Neuronal stem cell (in vitro differentiated cells): ENCODE measurements at regions not wholly inside any gene's neighbourhood (a gene's known extent, or its start where the extent isn't known, plus 50 kb on each side); places are given as distances from the start of the nearest gene placed in this dataset.

ENCODE experiments used
- DNase-seq: peaks from one replicate; pipeline ENCODE4 v3.0.0-alpha.2; 2013; ENCODE audit warnings: low spot score
- H2AFZ ChIP-seq: one replicate; pipeline ENCODE4 v1.6.1; 2013; ENCODE audit warnings: mild to moderate bottlenecking, low read length, inconsistent platforms
- H2AK5ac ChIP-seq: 2 replicates; pipeline ENCODE4 v1.6.1; 2013; ENCODE audit warnings: low read depth, mild to moderate bottlenecking, inconsistent platforms, low read length, moderate library complexity, mixed read lengths
- H2BK120ac ChIP-seq: 2 replicates; pipeline ENCODE4 v1.6.1; 2013; ENCODE audit warnings: low read depth, mild to moderate bottlenecking, inconsistent platforms, low read length, moderate library complexity, mixed read lengths
- H2BK12ac ChIP-seq: one replicate; pipeline ENCODE4 v1.6.1; 2013; ENCODE audit warnings: low read length, inconsistent platforms
- H2BK15ac ChIP-seq: 2 replicates; pipeline ENCODE4 v1.6.1; 2013; ENCODE audit warnings: mild to moderate bottlenecking, low read length, inconsistent platforms, mixed read lengths
- H2BK5ac ChIP-seq: one replicate; pipeline ENCODE4 v1.6.1; 2013; ENCODE audit warnings: inconsistent platforms, mild to moderate bottlenecking, low read length, moderate library complexity
- H3K14ac ChIP-seq: one replicate; pipeline ENCODE4 v1.6.1; 2013; ENCODE audit warnings: low read length, inconsistent platforms
- H3K18ac ChIP-seq: 2 replicates; pipeline ENCODE4 v1.6.1; 2013; ENCODE audit warnings: low read length, inconsistent platforms
- H3K23ac ChIP-seq: 2 replicates; pipeline ENCODE4 v1.6.1; 2013; ENCODE audit warnings: low read depth, mild to moderate bottlenecking, mixed read lengths, low read length, inconsistent platforms; ENCODE audit not compliant: poor library complexity
- H3K27ac ChIP-seq: replicated peaks from 3 replicates; pipeline ENCODE4 v1.5.1; 2013; ENCODE audit warnings: low read length, inconsistent platforms
- H3K27me3 ChIP-seq, 3 experiments: 2 replicates each; pipeline ENCODE4 v1.6.1; 2013; ENCODE audit warnings: low read length in 3 of 3, mild to moderate bottlenecking in 2 of 3, inconsistent platforms in 1 of 3, low read depth in 1 of 3, mixed read lengths in 1 of 3, moderate library complexity in 1 of 3; ENCODE audit not compliant: control insufficient read depth in 3 of 3, insufficient read depth in 3 of 3
- H3K36me3 ChIP-seq, 2 donors: replicated peaks in 1 of 2; 2 replicates each; pipeline ENCODE4 v1.6.1; 2013; ENCODE audit warnings: low read length in 2 of 2; ENCODE audit not compliant: control insufficient read depth in 2 of 2, insufficient read depth in 2 of 2
- H3K4ac ChIP-seq: 2 replicates; pipeline ENCODE4 v1.6.1; 2013; ENCODE audit warnings: inconsistent platforms, mild to moderate bottlenecking, low read length, moderate library complexity
- H3K4me1 ChIP-seq, 2 donors: 1 replicate in 1 of 2; 2 replicates in 1 of 2; pipeline ENCODE4 v1.6.1; 2013; ENCODE audit warnings: low read length in 2 of 2, low read depth in 1 of 2; ENCODE audit not compliant: control insufficient read depth in 2 of 2, insufficient read depth in 1 of 2
- H3K4me2 ChIP-seq: one replicate; pipeline ENCODE4 v1.6.1; 2013; ENCODE audit warnings: mild to moderate bottlenecking, low read length, inconsistent platforms; ENCODE audit not compliant: insufficient read depth, poor library complexity, severe bottlenecking
- H3K4me3 ChIP-seq, 2 donors: 2 replicates each; pipeline ENCODE4 v1.5.1; 2013; ENCODE audit warnings: low read length in 2 of 2, mild to moderate bottlenecking in 2 of 2, inconsistent platforms in 1 of 2, moderate library complexity in 1 of 2
- H3K79me1 ChIP-seq: one replicate; pipeline ENCODE4 v1.6.1; 2013; ENCODE audit warnings: low read depth, mild to moderate bottlenecking, inconsistent platforms, low read length, moderate library complexity
- H3K9ac ChIP-seq: one replicate; pipeline ENCODE4 v1.6.1; 2013; ENCODE audit warnings: mild to moderate bottlenecking, low read depth, low read length, inconsistent platforms; ENCODE audit not compliant: poor library complexity
- H3K9me3 ChIP-seq, 2 donors: replicated peaks in 1 of 2; 2 replicates each; pipeline versions ENCODE3 to v1.6.1; 2013; ENCODE audit warnings: low read length in 2 of 2, mild to moderate bottlenecking in 2 of 2, inconsistent platforms in 1 of 2, low read depth in 1 of 2, mixed read lengths in 1 of 2, moderate library complexity in 1 of 2; ENCODE audit not compliant: control insufficient read depth in 2 of 2, insufficient read depth in 1 of 2
- H4K8ac ChIP-seq: one replicate; pipeline ENCODE4 v1.6.1; 2013; ENCODE audit warnings: low read depth, mild to moderate bottlenecking, inconsistent platforms, low read length, moderate library complexity
- H4K91ac ChIP-seq: one replicate; pipeline ENCODE4 v1.6.1; 2013; ENCODE audit warnings: low read length, low read depth, mild to moderate bottlenecking, inconsistent platforms; ENCODE audit not compliant: poor library complexity
- WGBS, 2 donors: extraction: QIAGEN DNeasy Blood & Tissue Kit; methylation state at CpG; one replicate each; pipeline ENCODE4 v1.1.7; 2013; ENCODE audit warnings: missing lambda C conversion rate in 2 of 2, mixed read lengths in 1 of 2; ENCODE audit not compliant: insufficient read length in 2 of 2, insufficient replicate concordance in 1 of 2; ENCODE audit errors: extremely low coverage in 2 of 2; 5-methylcytosine and 5-hydroxymethylcytosine counted together

GRCh38 chr3:13715961-13716360 is 163.9 kb downstream of the WNT7A start:
- H4K91ac ChIP-seq: no peak overlapping the region
- H3K4ac ChIP-seq: no peak overlapping the region
- no peak overlapping the region for H3K9ac ChIP-seq
- DNase-seq: no peak
- H3K23ac ChIP-seq: no peak overlapping the region
- no peak overlapping the region for H2AK5ac ChIP-seq
- H3K4me2 ChIP-seq: no peak overlapping the region
- H2AFZ ChIP-seq: no peak overlapping the region
- peaks cover 2% of the 10 kb centered on the region for H3K79me1 ChIP-seq
- no peak overlapping the region for H3K27ac ChIP-seq
- H2BK120ac ChIP-seq: no peak overlapping the region
- H2BK15ac ChIP-seq: no peak overlapping the region
- no peaks in the 10 kb centered on the region for H3K4me1 ChIP-seq
- H2BK5ac ChIP-seq: no peak overlapping the region
- no peaks in the 10 kb centered on the region for H3K36me3 ChIP-seq
- H3K27me3 ChIP-seq: no peaks in the 10 kb centered on the region
- H3K14ac ChIP-seq: no peak overlapping the region
- H3K4me3 ChIP-seq: no peak overlapping the region
- no peak overlapping the region for H4K8ac ChIP-seq
- no CpG with 5 or more reads among the region's 4 CpGs for WGBS, 2 donors
- peaks cover 0 to 2% of the 10 kb centered on the region in 2 donors for H3K9me3 ChIP-seq
- H3K18ac ChIP-seq: no peak overlapping the region
- H2BK12ac ChIP-seq: no peak overlapping the region

GRCh38 chr3:13715167-13715954 is 164.5 kb downstream of the WNT7A start:
- Histone ChIP-seq H2BK5ac (no peak overlapping the region), H3K27ac (no peak overlapping the region), H3K4me2 (no peak overlapping the region), H3K23ac (no peak overlapping the region), H2BK15ac (no peak overlapping the region), H3K4me1 (no peaks in the 10 kb centered on the region), H3K14ac (no peak overlapping the region), H2AK5ac (peak overlapping the region; percentile 19), H2AFZ (no peak overlapping the region), H3K18ac (no peak overlapping the region), H4K8ac (no peak overlapping the region), H2BK120ac (no peak overlapping the region), H3K79me1 (peaks cover 2% of the 10 kb centered on the region), H3K4ac (no peak overlapping the region), H2BK12ac (no peak overlapping the region), H3K4me3 (no peak overlapping the region), H3K27me3 (no peaks in the 10 kb centered on the region), H3K9me3 (peaks cover 0 to 2% of the 10 kb centered on the region in 2 donors), H3K9ac (no peak overlapping the region), H4K91ac (no peak overlapping the region), H3K36me3 (no peaks in the 10 kb centered on the region)
- WGBS, 2 donors: no CpG with 5 or more reads among the region's 4 CpGs
- no peak for DNase-seq

GRCh38 chr3:13714251-13714916 is 165.5 kb downstream of the FBLN2 start:
- no peak overlapping the region for H2BK5ac ChIP-seq
- no peak overlapping the region for H4K8ac ChIP-seq
- no peak overlapping the region for H3K14ac ChIP-seq
- no peaks in the 10 kb centered on the region for H3K27me3 ChIP-seq
- no peaks in the 10 kb centered on the region for H3K36me3 ChIP-seq
- peak overlapping the region; percentile 15 for H3K9ac ChIP-seq
- no peak overlapping the region for H3K4ac ChIP-seq
- H3K18ac ChIP-seq: no peak overlapping the region
- H2BK15ac ChIP-seq: no peak overlapping the region
- no peak overlapping the region for H2AK5ac ChIP-seq
- no peak overlapping the region for H2BK12ac ChIP-seq
- H3K79me1 ChIP-seq: peaks cover 2% of the 10 kb centered on the region
- H3K4me3 ChIP-seq: peak overlapping the region in 1 of 2 donors; percentile 40
- H3K23ac ChIP-seq: no peak overlapping the region
- no CpG with 5 or more reads among the region's 7 CpGs for WGBS, 2 donors
- no peak for DNase-seq
- peaks cover 0 to 2% of the 10 kb centered on the region in 2 donors for H3K9me3 ChIP-seq
- no peak overlapping the region for H2BK120ac ChIP-seq
- H3K27ac ChIP-seq: no peak overlapping the region
- no peaks in the 10 kb centered on the region for H3K4me1 ChIP-seq
- H3K4me2 ChIP-seq: no peak overlapping the region
- H2AFZ ChIP-seq: no peak overlapping the region
- no peak overlapping the region for H4K91ac ChIP-seq

- WGBS, 2 donors: no CpG with 5 or more reads among the region's 4 CpGs
- Histone ChIP-seq H3K9ac (no peak overlapping the region), H2BK5ac (no peak overlapping the region), H2BK12ac (no peak overlapping the region), H3K4ac (no peak overlapping the region), H4K91ac (no peak overlapping the region), H3K4me3 (no peak overlapping the region), H3K36me3 (no peaks in the 10 kb centered on the region), H3K27ac (no peak overlapping the region), H3K4me1 (no peaks in the 10 kb centered on the region), H2BK15ac (no peak overlapping the region), H3K18ac (no peak overlapping the region), H2AFZ (no peak overlapping the region), H3K79me1 (no peaks in the 10 kb centered on the region), H4K8ac (no peak overlapping the region), H2BK120ac (no peak overlapping the region), H3K14ac (no peak overlapping the region), H3K27me3 (no peaks in the 10 kb centered on the region), H2AK5ac (no peak overlapping the region), H3K4me2 (no peak overlapping the region), H3K23ac (no peak overlapping the region), H3K9me3 (peaks cover 0 to 2% of the 10 kb centered on the region in 2 donors)
- DNase-seq: no peak
Measured at GRCh38 chr3:13713396-13713795, 164.5 kb downstream of the FBLN2 start.
